Hepatocyte (in vitro differentiated cells): ENCODE measurements at regions not wholly inside any gene's neighbourhood (a gene's known extent, or its start where the extent isn't known, plus 50 kb on each side); places are given as distances from the start of the nearest gene placed in this dataset.

Experiments used
- DNase-seq: peaks from one replicate; pipeline ENCODE4 v3.0.0-alpha.2; 2016; ENCODE audit warnings: low spot score
- H2AFZ ChIP-seq: fragments of 200-600 bp; sonication (generic); 2 replicates; pipeline ENCODE4 v1.6.0; 2016; ENCODE audit warnings: antibody characterized with exemption, mild to moderate bottlenecking
- H3K27ac ChIP-seq: fragments of 200-600 bp; sonication (generic); 2 replicates; pipeline ENCODE4 v1.5.1; 2016; ENCODE audit warnings: mild to moderate bottlenecking
- H3K27me3 ChIP-seq: fragments of 200-600 bp; sonication (generic); 2 replicates; pipeline ENCODE4 v1.6.1; 2016
- H3K36me3 ChIP-seq: fragments of 200-600 bp; sonication (generic); replicated peaks from 2 replicates; pipeline ENCODE4 v1.5.1; 2016; ENCODE audit warnings: low read depth; ENCODE audit not compliant: insufficient read depth
- H3K4me1 ChIP-seq: fragments of 200-600 bp; sonication (generic); 2 replicates; pipeline ENCODE4 v1.5.1; 2016; ENCODE audit warnings: mild to moderate bottlenecking, moderate library complexity; ENCODE audit not compliant: insufficient read depth
- H3K4me2 ChIP-seq: fragments of 200-600 bp; sonication (generic); 2 replicates; pipeline ENCODE4 v1.6.0; 2016
- H3K4me3 ChIP-seq: fragments of 200-600 bp; sonication (generic); 2 replicates; pipeline ENCODE4 v1.5.1; 2016; ENCODE audit warnings: mild to moderate bottlenecking
- H3K79me2 ChIP-seq: fragments of 200-600 bp; sonication (generic); 2 replicates; pipeline ENCODE4 v1.6.0; 2017; ENCODE audit warnings: mild to moderate bottlenecking
- H3K9me2 ChIP-seq: fragments of 200-600 bp; sonication (generic); replicated peaks from 2 replicates; pipeline ENCODE4 v1.6.0; 2017; ENCODE audit warnings: mild to moderate bottlenecking; ENCODE audit not compliant: insufficient read depth
- H3K9me3 ChIP-seq: fragments of 200-600 bp; sonication (generic); 2 replicates; pipeline ENCODE4 v1.5.1; 2016; ENCODE audit warnings: low read depth, mild to moderate bottlenecking
- H4K20me1 ChIP-seq: fragments of 200-600 bp; sonication (generic); 2 replicates; pipeline ENCODE4 v1.6.0; 2016; ENCODE audit warnings: mild to moderate bottlenecking; ENCODE audit not compliant: insufficient read depth, poor library complexity, severe bottlenecking
- CTCF ChIP-seq: fragments of 200-600 bp; sonication (generic); IDR thresholded peaks from 2 replicates; pipeline ENCODE4 v1.5.1; 2016; ENCODE audit warnings: antibody characterized with exemption, mild to moderate bottlenecking; ENCODE audit not compliant: poor library complexity
- EZH2 ChIP-seq: fragments of 200-600 bp; sonication (generic); IDR thresholded peaks from 2 replicates; pipeline ENCODE4 v1.6.1; 2016; ENCODE audit warnings: antibody characterized with exemption, mild to moderate bottlenecking, borderline replicate concordance
- EZH2phosphoT487 ChIP-seq: fragments of 200-600 bp; sonication (generic); IDR thresholded peaks from one replicate; pipeline ENCODE4 v1.6.1; 2018; ENCODE audit warnings: antibody characterized with exemption, mild to moderate bottlenecking, low read depth, moderate library complexity; ENCODE audit not compliant: unreplicated experiment, severe bottlenecking
- WGBS: methylation state at CpG from one replicate; pipeline ENCODE4 v1.1.6; 2016; ENCODE audit warnings: low lambda C conversion rate; ENCODE audit errors: missing lambda C conversion rate; 5-methylcytosine and 5-hydroxymethylcytosine counted together

GRCh38 chr15:87408902-87409301 is 847.6 kb downstream of the NTRK3 start:
- H3K27ac ChIP-seq = no peak overlapping the region
- H3K4me1 ChIP-seq = no peaks in the 10 kb centered on the region
- no peaks in the 10 kb centered on the region for H3K79me2 ChIP-seq
- H2AFZ ChIP-seq = no peak overlapping the region
- H3K4me2 ChIP-seq = no peak overlapping the region
- 80% methylated on average over 6 of the region's 6 CpGs for WGBS
- no peaks in the 10 kb centered on the region for H3K9me2 ChIP-seq
- H3K4me3 ChIP-seq = no peak overlapping the region
- DNase-seq = no peak
- H3K36me3 ChIP-seq = no peaks in the 10 kb centered on the region
- H3K9me3 ChIP-seq = no peaks in the 10 kb centered on the region
- TF ChIP-seq CTCF (no peak), EZH2 (no peak), EZH2phosphoT487 (no peak)
- no peaks in the 10 kb centered on the region for H3K27me3 ChIP-seq
- H4K20me1 ChIP-seq = no peaks in the 10 kb centered on the region

- H3K9me2 ChIP-seq = no peaks in the 10 kb centered on the region
- no peaks in the 10 kb centered on the region for H3K9me3 ChIP-seq
- no peaks in the 10 kb centered on the region for H3K36me3 ChIP-seq
- no peaks in the 10 kb centered on the region for H4K20me1 ChIP-seq
- WGBS = 85% methylated on average over 5 of the region's 5 CpGs
- no peak for TF ChIP-seq CTCF
- TF ChIP-seq EZH2phosphoT487 = no peak
- TF ChIP-seq EZH2 = no peak
- no peak overlapping the region for H3K4me3 ChIP-seq
- no peaks in the 10 kb centered on the region for H3K27me3 ChIP-seq
- no peak for DNase-seq
- no peak overlapping the region for H3K4me2 ChIP-seq
- no peak overlapping the region for H2AFZ ChIP-seq
- no peaks in the 10 kb centered on the region for H3K4me1 ChIP-seq
- H3K27ac ChIP-seq = no peak overlapping the region
- H3K79me2 ChIP-seq = no peaks in the 10 kb centered on the region
Measured at GRCh38 chr15:87403973-87404372, 852.6 kb downstream of the NTRK3 start.

- Histone ChIP-seq H3K79me2 (no peaks in the 10 kb centered on the region), H3K4me2 (no peak overlapping the region), H2AFZ (no peak overlapping the region), H3K27ac (no peak overlapping the region), H4K20me1 (no peaks in the 10 kb centered on the region), H3K36me3 (no peaks in the 10 kb centered on the region), H3K4me1 (no peaks in the 10 kb centered on the region), H3K4me3 (no peak overlapping the region), H3K9me3 (no peaks in the 10 kb centered on the region), H3K27me3 (no peaks in the 10 kb centered on the region), H3K9me2 (no peaks in the 10 kb centered on the region)
- no peak for DNase-seq
- WGBS = 75% methylated on average over 5 of the region's 5 CpGs
- TF ChIP-seq EZH2 (no peak), EZH2phosphoT487 (no peak), CTCF (no peak)
Measured at GRCh38 chr15:87401973-87402372, 854.6 kb downstream of the NTRK3 start.

GRCh38 chr15:87394676-87395075 is 861.9 kb downstream of the NTRK3 start:
- no peak for DNase-seq
- Histone ChIP-seq H2AFZ (no peak overlapping the region), H3K36me3 (no peaks in the 10 kb centered on the region), H3K27ac (no peak overlapping the region), H3K27me3 (no peaks in the 10 kb centered on the region), H4K20me1 (no peaks in the 10 kb centered on the region), H3K9me3 (no peaks in the 10 kb centered on the region), H3K9me2 (no peaks in the 10 kb centered on the region), H3K4me1 (no peaks in the 10 kb centered on the region), H3K4me3 (no peak overlapping the region), H3K79me2 (no peaks in the 10 kb centered on the region), H3K4me2 (no peak overlapping the region)
- no peak for TF ChIP-seq EZH2
- no peak for TF ChIP-seq CTCF
- TF ChIP-seq EZH2phosphoT487 = no peak
- WGBS = 80% methylated on average over 3 of the region's 3 CpGs
